A549 (cell line): ENCODE measurements at regions not wholly inside any gene's neighbourhood (a gene's known extent, or its start where the extent isn't known, plus 50 kb on each side); places are given as distances from the start of the nearest gene placed in this dataset.

ENCODE experiments used
- CEBPB ChIP-seq, 2 experiments: fragments of >200 bp in 1 of 2; sonication (Bioruptor Twin) in 1 of 2; formaldehyde crosslinking in 1 of 2; IDR thresholded peaks; 2 replicates each; pipeline ENCODE4 v1.6.1; 2012 to 2016
- CHD2 ChIP-seq: fragments of 150-350 bp; IDR thresholded peaks from 2 replicates; pipeline ENCODE4 v1.6.1; 2014; ENCODE audit warnings: low read length; ENCODE audit not compliant: partially characterized antibody
- CHD4 ChIP-seq: fragments of 200-600 bp; sonication (generic); IDR thresholded peaks from 2 replicates; pipeline ENCODE4 v1.6.1; 2016; ENCODE audit warnings: antibody characterized with exemption, mild to moderate bottlenecking, borderline replicate concordance
- ESRRA ChIP-seq: fragments of 150-350 bp; IDR thresholded peaks from 2 replicates; pipeline ENCODE4 v1.6.1; 2014; ENCODE audit warnings: mild to moderate bottlenecking, low read length, borderline replicate concordance
- HOXA7 ChIP-seq: fragments of 250-450 bp; sonication (Bioruptor Pico); IDR thresholded peaks from 2 replicates; pipeline ENCODE4 v1.5.0; 2020; ENCODE audit warnings: mild to moderate bottlenecking, moderate library complexity
- KDM1A ChIP-seq: fragments of 200-600 bp; sonication (generic); IDR thresholded peaks from 2 replicates; pipeline ENCODE4 v1.6.1; 2016; ENCODE audit warnings: low read depth, mild to moderate bottlenecking
- NFE2L2 ChIP-seq: fragments of 150-350 bp; conservative IDR thresholded peaks from 2 replicates; pipeline ENCODE4 v1.6.1; 2014; ENCODE audit warnings: low read length
- POLR2A ChIP-seq: IDR thresholded peaks from 2 replicates; pipeline ENCODE4 v1.6.1; 2012; ENCODE audit warnings: mild to moderate bottlenecking, low read length
- TF ChIP-seq, protein P1 (sequence below): fragments of >200 bp; sonication (Bioruptor Twin); formaldehyde crosslinking; IDR thresholded peaks from 3 replicates; pipeline ENCODE4 v1.5.1; 2016
- TF ChIP-seq, protein P2 (sequence below): IDR thresholded peaks from 2 replicates; pipeline ENCODE4 v1.6.1; 2012
- TF ChIP-seq, protein P3 (sequence below): IDR thresholded peaks from 2 replicates; pipeline ENCODE4 v1.6.1; 2012

DNA sequence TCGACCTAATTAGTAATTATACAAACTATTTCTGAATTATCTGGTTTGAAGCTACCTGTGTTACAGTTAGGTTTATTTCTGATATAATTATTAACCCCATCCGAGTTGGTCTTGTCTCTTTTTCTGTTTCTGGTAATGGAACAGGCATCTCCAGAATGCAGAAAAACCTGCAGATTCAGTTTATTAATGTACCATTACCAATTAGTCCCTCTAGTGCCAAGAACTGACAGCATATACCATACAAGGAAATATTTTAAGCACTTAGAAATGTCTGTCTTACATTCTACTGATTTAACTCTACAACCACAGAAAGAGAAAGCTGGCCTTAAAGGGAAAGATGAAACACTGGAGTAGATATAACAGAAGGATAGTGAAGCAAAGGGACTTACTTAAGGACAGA is 570.6 kb downstream of the CENPC start:
- TF ChIP-seq POLR2A = no peak
- TF ChIP-seq NFE2L2 = no peak
- TF ChIP-seq CHD4 = no peak
- TF ChIP-seq, protein P1, sequence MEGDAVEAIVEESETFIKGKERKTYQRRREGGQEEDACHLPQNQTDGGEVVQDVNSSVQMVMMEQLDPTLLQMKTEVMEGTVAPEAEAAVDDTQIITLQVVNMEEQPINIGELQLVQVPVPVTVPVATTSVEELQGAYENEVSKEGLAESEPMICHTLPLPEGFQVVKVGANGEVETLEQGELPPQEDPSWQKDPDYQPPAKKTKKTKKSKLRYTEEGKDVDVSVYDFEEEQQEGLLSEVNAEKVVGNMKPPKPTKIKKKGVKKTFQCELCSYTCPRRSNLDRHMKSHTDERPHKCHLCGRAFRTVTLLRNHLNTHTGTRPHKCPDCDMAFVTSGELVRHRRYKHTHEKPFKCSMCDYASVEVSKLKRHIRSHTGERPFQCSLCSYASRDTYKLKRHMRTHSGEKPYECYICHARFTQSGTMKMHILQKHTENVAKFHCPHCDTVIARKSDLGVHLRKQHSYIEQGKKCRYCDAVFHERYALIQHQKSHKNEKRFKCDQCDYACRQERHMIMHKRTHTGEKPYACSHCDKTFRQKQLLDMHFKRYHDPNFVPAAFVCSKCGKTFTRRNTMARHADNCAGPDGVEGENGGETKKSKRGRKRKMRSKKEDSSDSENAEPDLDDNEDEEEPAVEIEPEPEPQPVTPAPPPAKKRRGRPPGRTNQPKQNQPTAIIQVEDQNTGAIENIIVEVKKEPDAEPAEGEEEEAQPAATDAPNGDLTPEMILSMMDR = no peak
- no peak for TF ChIP-seq CEBPB (IDR thresholded peaks at IDR 0.05)
- no peak for TF ChIP-seq HOXA7 (CRISPR knock-in tag)
- TF ChIP-seq, protein P2, sequence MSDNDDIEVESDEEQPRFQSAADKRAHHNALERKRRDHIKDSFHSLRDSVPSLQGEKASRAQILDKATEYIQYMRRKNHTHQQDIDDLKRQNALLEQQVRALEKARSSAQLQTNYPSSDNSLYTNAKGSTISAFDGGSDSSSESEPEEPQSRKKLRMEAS = no peak
- TF ChIP-seq KDM1A = no peak
- no peak for TF ChIP-seq CHD2
- TF ChIP-seq, protein P3, sequence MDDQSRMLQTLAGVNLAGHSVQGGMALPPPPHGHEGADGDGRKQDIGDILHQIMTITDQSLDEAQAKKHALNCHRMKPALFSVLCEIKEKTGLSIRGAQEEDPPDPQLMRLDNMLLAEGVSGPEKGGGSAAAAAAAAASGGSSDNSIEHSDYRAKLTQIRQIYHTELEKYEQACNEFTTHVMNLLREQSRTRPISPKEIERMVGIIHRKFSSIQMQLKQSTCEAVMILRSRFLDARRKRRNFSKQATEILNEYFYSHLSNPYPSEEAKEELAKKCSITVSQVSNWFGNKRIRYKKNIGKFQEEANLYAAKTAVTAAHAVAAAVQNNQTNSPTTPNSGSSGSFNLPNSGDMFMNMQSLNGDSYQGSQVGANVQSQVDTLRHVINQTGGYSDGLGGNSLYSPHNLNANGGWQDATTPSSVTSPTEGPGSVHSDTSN = no peak
- TF ChIP-seq ESRRA = no peak
